ENCODE measurements at regions not wholly inside any gene's neighbourhood (a gene's known extent, or its start where the extent isn't known, plus 50 kb on each side); places are given as distances from the start of the nearest gene placed in this dataset.

- TF ChIP-seq CREB1 (CRISPR knock-in tag; IDR thresholded peaks at IDR 0.05) (no peak), CTCF (IDR thresholded peaks at IDR 0.05) (no peak), ZNF263 (CRISPR knock-in tag; IDR thresholded peaks at IDR 0.05; ENCODE audit: low read depth) (no peak), ETV6 (CRISPR knock-in tag; IDR thresholded peaks at IDR 0.05) (no peak), JUN (CRISPR knock-in tag; IDR thresholded peaks at IDR 0.05) (no peak)
These were observed 222.0 kb upstream of the ARGLU1 start for GRCh38 chr13:106789911-106790310.
